ENCODE measurements at regions not wholly inside any gene's neighbourhood (a gene's known extent, or its start where the extent isn't known, plus 50 kb on each side); places are given as distances from the start of the nearest gene placed in this dataset.
"Not testable (repeated sequence)": the region's sequence is repeated elsewhere in the genome, so short reads cannot be mapped to it uniquely, and the experiment has no call there.

DNA sequence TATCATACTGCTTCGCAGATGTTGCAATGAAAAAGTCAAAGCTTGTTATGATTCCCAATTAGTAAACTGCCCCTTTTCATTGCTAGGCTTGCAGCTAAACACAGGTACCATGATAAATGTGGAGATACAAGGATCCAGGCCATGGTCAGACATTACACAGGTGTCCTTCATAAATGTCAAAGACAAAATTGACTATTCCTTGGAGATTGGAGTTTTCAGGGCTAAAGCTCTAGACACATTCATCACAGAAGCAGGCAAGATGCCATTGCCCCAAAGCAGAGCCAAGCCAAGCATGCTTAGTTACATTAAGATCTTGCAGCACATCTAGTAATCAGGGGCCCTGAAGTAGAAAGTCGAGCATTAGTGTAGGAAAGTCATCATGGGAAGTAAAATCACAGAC, 111.3 kb upstream of the INTU start:
- no peak for DNase-seq
- no peaks in the 10 kb centered on the region for H3K4me1 ChIP-seq
- no peaks in the 10 kb centered on the region for H3K36me3 ChIP-seq
- H3K27me3 ChIP-seq: no peaks in the 10 kb centered on the region
- H3K27ac ChIP-seq: no peak overlapping the region
- H3K9me3 ChIP-seq (replicated peaks): no peaks in the 10 kb centered on the region
- no peak overlapping the region for H3K4me3 ChIP-seq

DNA sequence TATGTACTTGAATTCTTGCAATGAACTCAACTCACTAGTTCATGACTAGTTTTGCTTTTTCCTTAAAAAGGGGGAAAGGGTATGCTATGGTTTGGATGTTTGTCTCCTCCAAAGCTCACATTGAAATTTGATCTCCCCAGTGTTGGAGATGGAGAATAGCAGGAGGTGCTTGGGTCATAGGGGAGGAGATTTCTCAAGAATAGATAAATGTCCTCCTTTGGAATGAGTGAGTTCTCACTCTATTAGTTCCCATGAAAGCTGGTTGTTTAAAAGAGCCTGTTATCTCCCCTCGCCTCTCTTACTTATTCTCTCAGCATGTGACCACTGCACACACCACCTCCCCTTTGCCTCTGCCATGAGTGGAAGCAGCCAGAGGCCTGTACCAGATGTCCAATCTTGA, 109.4 kb upstream of the INTU start:
- H3K9me3 ChIP-seq (replicated peaks): no peaks in the 10 kb centered on the region
- H3K27ac ChIP-seq: no peak overlapping the region
- no peaks in the 10 kb centered on the region for H3K4me1 ChIP-seq
- no peak overlapping the region for H3K4me3 ChIP-seq
- no peak for DNase-seq
- H3K36me3 ChIP-seq: no peaks in the 10 kb centered on the region
- no peaks in the 10 kb centered on the region for H3K27me3 ChIP-seq

DNA sequence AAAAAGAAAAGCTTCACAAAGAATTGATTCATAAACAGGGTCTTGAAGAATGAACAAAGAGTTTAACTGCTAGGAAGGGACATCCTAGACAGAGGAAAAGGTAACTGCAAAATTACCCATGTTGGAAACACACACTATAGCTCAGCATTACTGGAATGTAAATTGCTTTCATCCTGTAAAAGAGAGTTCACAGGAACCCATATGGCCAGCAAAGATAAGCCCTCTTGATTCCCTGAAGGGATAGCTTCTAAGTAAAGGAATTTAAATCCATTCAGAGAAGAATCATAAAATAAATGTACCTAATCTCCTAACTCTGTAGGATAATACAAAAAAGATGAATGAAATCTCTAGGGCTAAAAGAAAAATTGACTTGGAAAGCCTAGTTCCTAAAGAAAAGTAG, 107.1 kb upstream of the INTU start:
- no peak overlapping the region for H3K27ac ChIP-seq
- H3K27me3 ChIP-seq: no peaks in the 10 kb centered on the region

DNA sequence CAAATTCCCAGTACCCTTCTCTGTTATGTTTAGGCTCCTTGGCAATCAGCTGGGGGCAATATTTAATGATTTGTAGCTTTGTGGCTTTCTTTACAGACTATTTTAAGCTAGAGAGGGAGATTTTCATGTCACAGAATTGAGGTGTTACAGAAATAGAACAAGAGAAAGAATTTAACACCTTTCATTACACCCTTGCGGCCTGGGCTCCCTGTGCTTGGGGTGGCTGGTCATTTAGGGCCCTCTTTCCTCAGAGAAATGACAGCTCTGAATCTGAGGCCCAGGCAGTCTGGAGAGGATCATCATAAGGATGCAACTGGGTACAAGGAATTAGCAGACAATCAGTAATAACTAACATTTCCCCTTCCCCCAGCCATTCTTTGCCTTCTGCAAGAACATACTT, 104.5 kb upstream of the INTU start:
- H3K4me1 ChIP-seq: no peaks in the 10 kb centered on the region
- no peaks in the 10 kb centered on the region for H3K9me3 ChIP-seq (replicated peaks)
- H3K4me3 ChIP-seq: no peak overlapping the region
- H3K27me3 ChIP-seq: no peaks in the 10 kb centered on the region
- no peak for DNase-seq
- H3K36me3 ChIP-seq: no peaks in the 10 kb centered on the region
- no peak overlapping the region for H3K27ac ChIP-seq

More for the DNA sequence above, 107.1 kb upstream of the INTU start:
- H3K36me3 ChIP-seq: no peaks in the 10 kb centered on the region
- no peak for DNase-seq
- H3K4me1 ChIP-seq: no peaks in the 10 kb centered on the region
- no peak overlapping the region for H3K4me3 ChIP-seq
- H3K9me3 ChIP-seq (replicated peaks): no peaks in the 10 kb centered on the region

DNA sequence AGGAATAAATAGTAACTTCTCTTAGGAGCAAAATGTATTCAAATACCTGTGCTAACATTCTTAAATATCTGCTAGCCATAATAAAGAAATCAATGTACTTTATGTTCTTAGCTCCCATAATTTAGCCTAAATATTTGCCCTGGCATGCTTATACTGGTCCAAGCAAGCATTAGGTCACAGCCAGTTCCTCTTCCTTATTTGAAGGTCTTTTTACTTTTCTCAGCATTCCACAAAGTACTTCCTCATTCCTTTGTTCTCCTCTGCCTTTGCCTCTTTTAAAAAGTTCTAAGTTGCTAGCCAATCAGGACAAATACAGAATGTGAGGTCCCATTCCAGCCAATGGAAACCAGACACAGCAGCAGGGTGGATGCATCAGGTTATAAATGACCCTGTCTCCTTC, 102.9 kb upstream of the INTU start:
- not testable (repeated sequence) for H3K27me3 ChIP-seq; H3K4me3 ChIP-seq; DNase-seq; H3K36me3 ChIP-seq; H3K9me3 ChIP-seq (replicated peaks); H3K4me1 ChIP-seq; H3K27ac ChIP-seq

DNA sequence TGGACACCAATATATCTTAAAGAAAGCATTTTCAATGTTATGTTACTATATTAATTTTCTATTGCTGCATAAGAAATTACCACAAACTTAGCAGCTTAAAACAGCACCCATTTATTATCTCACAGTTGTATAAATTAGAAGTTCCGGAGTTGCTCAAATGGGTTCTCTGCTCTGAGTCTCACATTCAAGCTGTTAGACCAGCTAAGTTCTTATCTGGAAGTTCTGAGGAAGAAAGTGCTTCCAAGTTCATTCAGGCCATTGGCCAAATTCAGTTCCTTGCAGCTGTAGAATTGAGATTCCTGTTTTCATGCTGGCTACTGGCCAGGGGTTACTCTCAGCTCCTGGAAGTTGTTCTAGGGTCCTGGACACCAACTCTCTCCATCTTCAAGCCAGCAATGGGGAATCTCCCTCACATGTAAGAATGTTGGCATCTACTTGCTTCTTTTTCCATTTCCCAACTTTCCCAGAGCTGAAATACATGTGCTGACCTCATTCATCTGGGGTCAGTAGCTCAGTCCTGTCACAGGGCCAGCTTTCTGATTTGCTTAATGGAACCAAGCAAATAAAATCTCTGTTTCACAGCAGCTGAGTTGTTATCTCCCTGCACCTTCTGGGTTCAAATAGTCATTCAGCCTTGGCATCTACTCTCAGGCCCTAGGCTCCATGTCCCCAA, 99.6 kb upstream of the INTU start:
- Histone ChIP-seq H3K36me3 (no peaks in the 10 kb centered on the region), H3K4me3 (no peak overlapping the region), H3K9me3 (replicated peaks) (no peaks in the 10 kb centered on the region), H3K27me3 (no peaks in the 10 kb centered on the region), H3K27ac (no peak overlapping the region), H3K4me1 (no peaks in the 10 kb centered on the region)
- DNase-seq: no peak

DNA sequence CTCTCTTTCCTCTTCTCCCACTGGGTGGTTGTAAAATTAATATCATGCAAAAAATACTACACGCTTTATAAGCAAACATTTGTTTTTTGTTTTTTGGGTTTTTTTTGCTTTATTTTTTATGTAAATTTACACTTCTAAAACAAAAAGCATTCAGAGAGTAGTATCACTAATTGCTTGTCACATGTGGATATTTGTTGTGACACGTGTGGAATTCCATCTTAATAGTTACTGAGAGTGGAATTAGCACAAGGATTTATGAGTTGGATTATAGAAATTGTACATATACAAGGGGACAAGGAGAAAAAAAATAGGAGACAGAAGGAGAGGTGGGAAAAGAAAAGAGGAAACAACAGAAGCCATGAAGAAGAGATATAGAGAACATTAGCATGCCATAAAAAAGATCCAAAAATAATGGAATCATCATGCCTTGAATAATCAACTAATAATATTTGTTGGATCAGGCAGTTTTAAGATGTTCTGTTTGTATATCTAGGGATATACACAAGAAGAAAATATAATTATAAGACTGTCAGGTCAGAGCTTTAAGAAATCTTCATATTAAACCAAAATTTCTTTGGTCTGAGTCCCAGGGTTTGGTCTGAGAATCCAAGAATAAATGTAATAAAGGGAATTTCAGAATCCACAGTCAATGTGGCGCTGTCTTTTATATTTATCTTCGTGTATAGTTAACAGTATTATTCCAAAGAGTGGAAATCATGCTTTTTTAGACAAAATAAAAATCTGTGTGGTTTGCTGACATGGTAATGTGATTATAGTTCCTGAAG, 98.5 kb upstream of the INTU start:
- DNase-seq: no peak
- H3K4me1 ChIP-seq: no peaks in the 10 kb centered on the region
- H3K9me3 ChIP-seq (replicated peaks): no peaks in the 10 kb centered on the region
- H3K36me3 ChIP-seq: no peaks in the 10 kb centered on the region
- no peak overlapping the region for H3K4me3 ChIP-seq
- H3K27me3 ChIP-seq: no peaks in the 10 kb centered on the region
- no peak overlapping the region for H3K27ac ChIP-seq

DNA sequence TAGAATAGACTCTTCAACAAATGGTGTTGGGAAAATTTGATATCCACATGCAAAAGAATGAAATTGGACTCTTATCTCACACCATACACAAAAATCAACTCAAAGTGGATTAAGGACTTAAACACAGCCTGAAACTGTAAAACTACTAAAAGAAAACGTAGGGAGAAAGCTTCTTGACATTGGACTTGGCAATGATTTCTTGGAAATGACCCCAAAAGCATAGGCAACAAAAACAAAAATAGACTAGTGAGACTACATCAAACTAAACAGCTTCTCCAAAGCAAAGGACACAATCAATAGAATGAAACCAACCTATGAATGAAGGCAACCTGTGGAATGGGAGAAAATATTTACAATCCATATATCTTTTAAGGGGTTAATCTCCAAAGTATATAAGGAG, 94.7 kb upstream of the INTU start:
- H3K27ac ChIP-seq: no peak overlapping the region
- H3K4me3 ChIP-seq: no peak overlapping the region
- H3K27me3 ChIP-seq: no peaks in the 10 kb centered on the region
- no peaks in the 10 kb centered on the region for H3K4me1 ChIP-seq
- no peaks in the 10 kb centered on the region for H3K36me3 ChIP-seq
- DNase-seq: no peak
- no peaks in the 10 kb centered on the region for H3K9me3 ChIP-seq (replicated peaks)

DNA sequence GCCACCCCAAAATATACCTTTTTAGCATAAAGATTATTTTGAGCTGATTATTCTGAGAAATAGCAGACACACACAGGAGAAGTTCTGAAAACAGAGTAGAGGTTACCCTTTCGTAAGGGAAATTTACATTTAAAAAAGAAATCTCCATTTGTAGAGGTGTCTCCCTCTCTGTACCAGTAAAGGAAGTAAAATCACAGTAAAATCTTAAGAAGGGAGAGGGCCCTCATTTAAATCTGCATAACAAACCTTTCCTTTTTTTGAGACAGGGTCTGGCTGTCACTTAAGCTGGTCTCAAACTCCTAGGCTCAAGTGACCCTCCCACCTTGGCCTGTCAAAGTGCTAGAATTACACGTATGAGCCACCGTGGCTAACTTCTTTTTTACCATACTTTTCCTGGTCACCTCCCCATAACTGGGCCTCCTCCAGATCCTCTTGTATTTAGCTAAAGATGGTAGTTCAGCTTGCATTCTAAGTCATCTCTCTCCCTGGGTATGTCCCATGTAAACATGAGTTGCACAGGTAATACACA, 92.2 kb upstream of the INTU start:
- DNase-seq: no peak
- no peaks in the 10 kb centered on the region for H3K4me1 ChIP-seq
- no peaks in the 10 kb centered on the region for H3K36me3 ChIP-seq
- no peaks in the 10 kb centered on the region for H3K27me3 ChIP-seq
- no peaks in the 10 kb centered on the region for H3K9me3 ChIP-seq (replicated peaks)
- H3K4me3 ChIP-seq: no peak overlapping the region
- H3K27ac ChIP-seq: no peak overlapping the region

DNA sequence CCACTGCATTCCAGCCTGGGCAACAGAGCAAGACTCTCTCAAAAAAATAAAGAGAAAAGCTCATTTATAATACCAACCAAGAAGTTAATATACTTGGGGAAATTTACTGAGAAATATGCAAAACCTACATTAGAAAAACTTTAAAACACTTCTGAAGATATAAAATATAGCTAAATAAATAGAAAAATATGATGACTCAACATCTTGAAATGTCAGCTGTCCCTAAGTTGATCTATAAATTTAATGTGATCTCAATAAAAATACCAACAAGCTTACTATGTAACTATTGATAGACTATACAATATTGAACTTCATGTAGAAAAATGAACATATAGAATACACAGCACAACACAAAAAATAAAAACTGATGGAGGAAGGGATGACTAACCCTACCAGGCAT, 87.5 kb upstream of the INTU start:
- DNase-seq: no peak
- Histone ChIP-seq H3K4me1 (peaks cover 3% of the 10 kb centered on the region; the same call in 1 of the 2 replicates), H3K9me3 (replicated peaks) (0 out of 2 replicates have a peak, but pooled peaks cover under 1% of the 10 kb centered on the region), H3K27me3 (no peaks in the 10 kb centered on the region), H3K36me3 (no peaks in the 10 kb centered on the region), H3K27ac (no peak overlapping the region), H3K4me3 (no peak overlapping the region)

DNA sequence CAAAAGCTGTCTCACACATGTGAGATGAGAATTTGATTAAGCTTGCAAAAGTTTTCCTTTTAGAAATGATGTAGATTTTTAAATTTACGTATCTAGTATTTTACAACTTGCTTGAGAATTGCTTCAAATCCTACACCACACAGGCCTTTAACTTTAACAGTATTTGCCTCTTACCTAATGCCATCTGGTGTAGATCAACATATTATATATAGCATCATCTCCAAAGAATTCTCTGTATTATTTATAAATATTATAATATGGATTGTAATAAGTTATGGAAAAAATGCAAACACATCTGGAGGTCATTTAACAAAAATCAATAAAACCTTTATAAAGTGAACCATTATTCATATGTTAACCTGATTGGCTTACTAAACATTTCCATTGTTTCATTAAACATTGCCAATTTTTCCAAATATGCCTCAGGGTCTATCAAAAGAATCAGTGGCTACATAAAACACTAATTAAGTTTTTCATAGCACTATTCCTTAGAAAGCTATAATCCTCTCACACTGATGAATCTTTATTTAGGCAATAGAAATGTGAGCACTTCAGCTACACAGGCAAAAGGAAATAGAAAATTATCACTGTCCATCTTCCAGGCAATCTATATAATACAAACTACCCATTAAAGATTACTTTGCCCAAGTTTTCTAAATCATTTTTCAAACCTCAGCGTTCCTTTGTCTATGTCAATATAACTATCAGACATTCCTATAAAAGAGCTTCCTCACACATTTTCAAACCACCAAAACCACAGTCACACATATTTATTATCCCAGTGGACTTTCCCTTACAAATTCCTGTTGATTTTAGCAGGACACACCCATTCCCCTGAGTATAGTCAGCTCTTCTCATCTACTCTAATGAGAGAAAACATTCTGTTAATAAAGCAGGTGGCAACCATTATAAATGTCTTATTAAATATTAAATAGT, 83.5 kb upstream of the INTU start:
- no peak overlapping the region for H3K4me3 ChIP-seq
- no peak for DNase-seq
- H3K9me3 ChIP-seq (replicated peaks): 0 out of 2 replicates have a peak, but pooled peaks cover 3% of the 10 kb centered on the region
- no peaks in the 10 kb centered on the region for H3K36me3 ChIP-seq
- H3K27me3 ChIP-seq: no peaks in the 10 kb centered on the region
- H3K4me1 ChIP-seq: peaks cover 3% of the 10 kb centered on the region; the same call in 1 of the 2 replicates
- H3K27ac ChIP-seq: no peak overlapping the region

DNA sequence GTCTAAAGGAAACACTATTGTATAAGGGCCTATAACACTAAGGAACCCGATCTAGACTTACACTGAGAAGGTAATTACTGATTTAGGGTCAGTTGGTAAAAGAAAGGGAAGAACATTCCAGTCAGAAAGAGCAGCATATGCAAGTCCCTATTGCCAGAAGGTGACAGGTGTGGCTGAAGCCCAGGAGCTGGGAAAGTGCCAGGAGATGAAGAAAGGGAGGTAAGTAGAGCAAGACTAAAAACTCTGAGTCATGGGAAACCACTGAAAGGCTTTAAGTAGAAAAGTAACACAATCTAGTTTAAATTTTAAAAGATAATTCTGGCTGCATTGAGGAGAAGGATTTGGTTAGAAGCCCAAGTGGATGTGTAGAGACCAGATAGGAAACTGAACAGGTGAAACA, 77.7 kb upstream of the INTU start:
- Histone ChIP-seq H3K4me3 (no peak overlapping the region), H3K27ac (no peak overlapping the region), H3K27me3 (no peaks in the 10 kb centered on the region), H3K9me3 (replicated peaks) (0 out of 2 replicates have a peak, but pooled peaks cover 3% of the 10 kb centered on the region), H3K36me3 (no peaks in the 10 kb centered on the region), H3K4me1 (no peaks in the 10 kb centered on the region)
- DNase-seq: no peak

DNA sequence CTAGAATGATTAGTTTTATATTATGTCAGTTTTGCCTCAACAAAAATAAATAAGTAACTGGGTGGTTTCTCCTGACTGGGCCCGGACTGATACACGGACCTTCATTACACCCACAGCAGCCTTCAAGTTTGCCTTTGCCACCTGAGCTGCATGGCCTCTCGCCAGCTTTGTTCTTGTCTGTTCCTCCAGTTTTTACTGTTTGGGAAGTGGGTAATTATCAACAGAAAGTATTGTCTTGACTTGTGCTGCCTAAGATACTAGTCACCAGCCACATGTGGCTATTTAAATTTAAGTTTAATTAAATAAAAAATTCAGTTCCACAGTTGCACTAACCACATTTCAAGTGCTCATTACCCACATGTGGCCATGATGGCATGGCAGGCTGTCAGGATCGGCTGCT, 74.7 kb upstream of the INTU start:
- H3K27ac ChIP-seq: no peak overlapping the region
- H3K9me3 ChIP-seq (replicated peaks): no peaks in the 10 kb centered on the region
- DNase-seq: no peak
- H3K27me3 ChIP-seq: no peaks in the 10 kb centered on the region
- H3K36me3 ChIP-seq: no peaks in the 10 kb centered on the region
- no peak overlapping the region for H3K4me3 ChIP-seq
- no peaks in the 10 kb centered on the region for H3K4me1 ChIP-seq

DNA sequence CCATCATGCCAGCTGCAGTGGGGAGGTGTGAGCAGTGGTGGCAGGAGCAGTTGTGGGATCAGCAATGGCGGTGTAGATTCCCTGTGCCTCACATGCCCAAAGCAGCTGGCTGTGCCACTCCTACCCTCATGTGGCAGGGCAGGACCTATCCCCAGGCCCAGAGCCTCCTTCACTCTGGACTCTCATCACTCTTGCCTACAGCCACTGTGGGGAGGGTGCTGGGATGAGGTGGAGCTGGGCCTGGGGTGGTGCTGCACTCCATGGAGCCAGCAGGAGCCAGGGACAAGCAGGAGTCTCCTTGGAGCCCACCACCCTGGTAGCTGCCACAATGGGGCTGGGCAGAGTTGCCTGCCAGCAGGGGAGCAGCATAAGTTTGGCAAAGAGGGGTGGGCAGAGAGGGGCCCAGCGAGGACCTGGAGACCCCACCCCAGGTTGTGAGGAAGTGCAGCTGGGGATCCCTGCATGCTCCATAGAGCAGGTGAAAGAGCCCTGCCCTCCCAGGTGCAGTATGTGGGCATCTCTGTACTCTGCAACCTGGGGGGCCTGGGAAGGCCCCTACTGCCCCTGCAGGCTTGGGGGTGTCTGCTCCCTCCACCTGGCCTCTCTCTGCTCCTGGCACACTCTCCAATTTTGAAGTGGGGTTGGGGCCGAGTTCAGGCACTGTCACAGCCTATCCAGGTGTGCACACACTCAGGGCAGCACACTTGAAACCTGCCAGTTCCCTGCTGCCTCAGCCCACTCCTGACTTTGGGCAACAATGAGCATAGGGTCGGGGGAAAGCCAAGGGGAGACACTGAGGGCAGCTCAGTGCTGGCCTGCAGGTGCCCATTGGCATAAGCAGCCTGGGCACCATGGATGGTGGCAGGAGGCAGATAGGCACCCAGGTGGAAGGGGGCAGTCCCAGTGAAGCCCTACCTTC, 74.0 kb upstream of the INTU start:
- Histone ChIP-seq H3K4me1 (no peaks in the 10 kb centered on the region), H3K36me3 (no peaks in the 10 kb centered on the region), H3K27me3 (no peaks in the 10 kb centered on the region), H3K27ac (no peak overlapping the region), H3K4me3 (no peak overlapping the region), H3K9me3 (replicated peaks) (no peaks in the 10 kb centered on the region)
- no peak for DNase-seq

Data from SJCRH30 (cell line).